ENCODE measurements at regions not wholly inside any gene's neighbourhood (a gene's known extent, or its start where the extent isn't known, plus 50 kb on each side); places are given as distances from the start of the nearest gene placed in this dataset.

- no peaks in the 10 kb centered on the region for H3K27me3 ChIP-seq (ENCODE audit: insufficient read depth, poor library complexity, severe bottlenecking)
Observed at GRCh38 chr2:36137612-36138011, 218.0 kb upstream of the CRIM1 start.

GRCh38 chr2:36134281-36134680, 221.3 kb upstream of the CRIM1 start:
- TF ChIP-seq SPI1 (IDR thresholded peaks at IDR 0.05; ENCODE audit: borderline replicate concordance, low read depth) (no peak), CTCF (IDR thresholded peaks at IDR 0.05; ENCODE audit: insufficient read depth, low read length) (no peak), POLR2AphosphoS5 (IDR thresholded peaks at IDR 0.05; ENCODE audit: low read depth) (no peak), REST (IDR thresholded peaks at IDR 0.05; ENCODE audit: insufficient replicate concordance, low read depth) (no peak), GABPA (IDR thresholded peaks at IDR 0.05; ENCODE audit: low read depth) (no peak)
- no peak for DNase-seq (ENCODE audit: low read depth in 1 of 2, low spot score in 1 of 2)
- Histone ChIP-seq H3K27ac (replicated peaks) (no peak overlapping the region), H3K4me3 (replicated peaks; ENCODE audit: insufficient read depth, low read length) (no peak overlapping the region), H3K27me3 (ENCODE audit: insufficient read depth, poor library complexity, severe bottlenecking) (no peaks in the 10 kb centered on the region)

More at GRCh38 chr2:36137612-36138011, 218.0 kb upstream of the CRIM1 start:
- TF ChIP-seq CTCF (IDR thresholded peaks at IDR 0.05; ENCODE audit: insufficient read depth, low read length) (no peak), GABPA (IDR thresholded peaks at IDR 0.05; ENCODE audit: low read depth) (no peak), REST (IDR thresholded peaks at IDR 0.05; ENCODE audit: insufficient replicate concordance, low read depth) (no peak), SPI1 (IDR thresholded peaks at IDR 0.05; ENCODE audit: borderline replicate concordance, low read depth) (no peak), POLR2AphosphoS5 (IDR thresholded peaks at IDR 0.05; ENCODE audit: low read depth) (no peak)
- Histone ChIP-seq H3K27ac (replicated peaks) (no peak overlapping the region), H3K4me3 (replicated peaks; ENCODE audit: insufficient read depth, low read length) (no peak overlapping the region)
- peak; percentile 0 to 2 for DNase-seq (ENCODE audit: low read depth in 1 of 2, low spot score in 1 of 2)

- TF ChIP-seq POLR2AphosphoS5 (IDR thresholded peaks at IDR 0.05; ENCODE audit: low read depth) (no peak), CTCF (IDR thresholded peaks at IDR 0.05; ENCODE audit: insufficient read depth, low read length) (no peak), REST (IDR thresholded peaks at IDR 0.05; ENCODE audit: insufficient replicate concordance, low read depth) (no peak), SPI1 (IDR thresholded peaks at IDR 0.05; ENCODE audit: borderline replicate concordance, low read depth) (no peak), GABPA (IDR thresholded peaks at IDR 0.05; ENCODE audit: low read depth) (no peak)
- H3K27ac ChIP-seq (replicated peaks): no peak overlapping the region
- H3K4me3 ChIP-seq (replicated peaks; ENCODE audit: insufficient read depth, low read length): no peak overlapping the region
- DNase-seq (ENCODE audit: low read depth in 1 of 2, low spot score in 1 of 2): no peak
- no peaks in the 10 kb centered on the region for H3K27me3 ChIP-seq (ENCODE audit: insufficient read depth, poor library complexity, severe bottlenecking)
Observed at GRCh38 chr2:36128359-36128758, 227.2 kb upstream of the CRIM1 start.

Measured in HL-60 (cell line).